A673 (cell line): ENCODE measurements at regions not wholly inside any gene's neighbourhood (a gene's known extent, or its start where the extent isn't known, plus 50 kb on each side); places are given as distances from the start of the nearest gene placed in this dataset.

Experiments
- CTCF ChIP-seq: fragments of 300-800, 200-600 bp; sonication (generic); conservative IDR thresholded peaks from 2 replicates; pipeline ENCODE4 v1.5.1; 2017; ENCODE audit warnings: low read depth, mild to moderate bottlenecking, antibody characterized with exemption, low read length, moderate library complexity, mixed read lengths
- EZH2 ChIP-seq: fragments of 200-600 bp; sonication (generic); IDR thresholded peaks from 2 replicates; pipeline ENCODE4 v1.6.1; 2017; ENCODE audit warnings: borderline replicate concordance, low read depth, mild to moderate bottlenecking, mixed read lengths, antibody characterized with exemption, low read length; ENCODE audit not compliant: poor library complexity, severe bottlenecking

GRCh38 chr20:40472905-40473304 is 216.1 kb downstream of the MAFB start:
- TF ChIP-seq CTCF (no peak), EZH2 (no peak)
